HG03432 (cell line): ENCODE measurements at regions not wholly inside any gene's neighbourhood (a gene's known extent, or its start where the extent isn't known, plus 50 kb on each side); places are given as distances from the start of the nearest gene placed in this dataset.
"Not testable (repeated sequence)": the region's sequence is repeated elsewhere in the genome, so short reads cannot be mapped to it uniquely, and the experiment has no call there.

Experiments used
- ATAC-seq: cut with Tn5 transposase; IDR thresholded peaks from one replicate; pipeline ENCODE4 v1.9.1; 2021; ENCODE audit warnings: mild to moderate bottlenecking, moderate library complexity; ENCODE audit not compliant: unreplicated experiment

DNA sequence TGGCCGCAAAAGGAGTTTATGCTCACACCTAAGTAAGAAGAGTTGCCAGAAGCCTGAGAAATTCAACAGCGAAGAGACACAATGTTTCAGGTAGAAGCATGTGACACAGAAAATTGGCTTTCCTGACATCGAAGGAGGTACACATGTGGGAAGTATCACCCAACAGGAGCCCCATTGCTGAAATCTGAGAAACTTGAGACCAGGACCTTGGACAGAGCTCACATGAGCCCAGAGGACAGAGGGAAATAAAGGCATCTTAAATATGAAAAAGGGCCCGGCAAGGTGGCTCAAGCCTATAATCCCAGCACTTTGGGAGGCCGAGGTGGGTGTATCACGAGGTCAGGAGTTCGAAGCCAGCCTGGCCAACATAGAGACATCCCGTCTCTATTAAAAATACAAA is 304.1 kb upstream of the C16orf82 start:
- ATAC-seq, result no peak

DNA sequence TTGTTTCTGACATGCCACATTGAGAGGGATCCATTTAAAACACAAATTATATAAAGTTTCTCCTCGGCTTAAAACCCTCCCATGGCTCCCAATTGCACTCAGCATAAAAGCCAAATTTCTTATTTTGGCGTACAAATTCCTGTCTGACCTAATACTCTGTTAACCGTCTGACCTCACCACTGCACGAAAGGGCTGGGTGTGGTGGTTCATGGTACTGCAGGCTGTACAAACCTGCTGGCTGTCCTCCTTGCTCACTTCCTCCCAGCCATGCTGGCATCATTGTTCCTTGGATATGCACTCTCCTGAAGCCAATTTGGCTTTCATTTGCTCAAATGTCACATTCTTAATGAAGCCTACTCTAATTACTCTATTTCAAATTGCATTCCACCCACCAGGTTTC is 301.6 kb upstream of the C16orf82 start:
- no peak for ATAC-seq

DNA sequence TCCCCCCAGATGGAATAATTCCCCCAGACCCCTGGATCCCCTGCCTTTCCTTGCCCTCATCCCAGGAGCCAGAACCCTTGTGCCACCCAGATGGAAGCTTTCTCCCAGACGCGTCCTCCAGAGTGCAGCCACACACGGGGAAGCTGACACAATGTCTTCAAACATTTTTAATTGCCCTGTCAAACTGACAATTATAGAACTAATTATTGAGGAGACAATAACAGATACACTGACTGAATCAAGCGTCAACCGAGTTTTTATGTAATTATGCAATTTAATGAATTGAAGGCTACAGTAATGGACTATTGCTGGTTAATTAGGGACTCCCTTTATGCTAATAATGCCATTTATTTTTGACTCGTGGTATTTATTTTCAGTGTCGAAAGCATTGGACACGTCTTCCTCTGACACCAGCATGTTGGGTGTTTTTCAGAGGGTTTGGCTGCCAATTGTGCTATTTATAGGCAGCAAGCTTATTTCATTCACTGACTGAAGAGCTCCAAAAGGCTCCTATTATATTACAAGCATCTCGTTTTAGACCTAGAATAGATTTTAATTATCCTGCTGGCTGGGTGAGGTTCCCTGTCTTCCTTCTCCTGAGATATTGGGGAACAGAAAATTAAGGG is 298.2 kb upstream of the C16orf82 start:
- ATAC-seq, result no peak

DNA sequence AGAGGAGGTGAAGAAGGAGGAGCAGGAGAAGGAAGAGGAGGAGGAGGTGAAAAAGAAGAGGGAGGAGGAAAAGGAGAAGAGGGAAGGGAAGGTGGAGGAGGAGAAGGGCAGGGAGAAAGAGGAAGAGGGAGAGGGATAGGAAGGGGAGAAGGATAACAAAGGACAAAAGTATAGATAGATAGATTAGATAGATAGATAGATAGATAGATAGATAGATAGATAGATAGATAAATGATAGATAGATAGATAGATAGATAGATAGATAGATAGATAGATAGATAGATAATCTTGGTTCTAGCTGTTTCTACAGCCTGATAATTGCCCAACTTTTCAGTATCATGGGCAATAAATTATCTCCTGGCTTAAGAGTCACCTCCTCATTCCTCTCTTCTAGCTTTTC is 296.2 kb upstream of the C16orf82 start:
- no peak for ATAC-seq

DNA sequence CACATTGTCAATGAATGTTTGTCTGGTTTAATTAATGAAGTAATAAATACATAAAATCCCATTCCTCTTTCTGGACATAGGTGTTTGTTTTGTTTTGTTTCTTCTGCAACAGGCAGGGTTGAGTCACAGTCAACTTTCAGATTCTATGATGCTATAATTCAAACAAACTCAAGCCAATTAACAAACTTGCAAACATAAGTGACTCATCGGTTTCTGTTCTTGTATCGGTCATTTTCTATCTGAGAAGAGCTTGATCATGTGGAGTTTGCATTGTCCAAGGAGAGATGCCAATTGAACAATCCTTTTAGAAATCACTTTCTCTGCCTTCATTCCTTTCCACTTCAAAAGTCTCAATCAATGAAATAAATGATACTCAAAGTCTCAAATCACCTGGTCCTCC is 294.2 kb upstream of the C16orf82 start:
- peak; percentile 53 for ATAC-seq

DNA sequence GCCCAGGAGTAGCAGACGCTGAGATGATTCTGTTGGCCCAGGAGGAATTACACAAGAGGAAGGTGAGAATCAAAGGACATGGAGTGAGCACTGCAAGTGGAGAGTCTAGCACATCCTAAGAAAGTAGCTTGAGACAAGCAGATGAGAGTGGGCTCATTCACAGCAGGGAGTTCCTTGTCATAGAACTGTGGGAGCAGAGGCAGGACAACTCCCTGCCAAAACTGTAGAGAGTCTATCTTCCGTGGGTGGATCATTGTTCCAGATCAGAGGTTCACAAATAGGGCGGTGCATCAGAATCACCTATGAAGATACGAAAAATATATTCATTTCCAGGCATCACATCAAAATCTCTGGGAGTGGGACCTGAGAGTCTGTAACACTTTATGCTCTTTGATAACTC is 288.9 kb upstream of the C16orf82 start:
- no peak for ATAC-seq

DNA sequence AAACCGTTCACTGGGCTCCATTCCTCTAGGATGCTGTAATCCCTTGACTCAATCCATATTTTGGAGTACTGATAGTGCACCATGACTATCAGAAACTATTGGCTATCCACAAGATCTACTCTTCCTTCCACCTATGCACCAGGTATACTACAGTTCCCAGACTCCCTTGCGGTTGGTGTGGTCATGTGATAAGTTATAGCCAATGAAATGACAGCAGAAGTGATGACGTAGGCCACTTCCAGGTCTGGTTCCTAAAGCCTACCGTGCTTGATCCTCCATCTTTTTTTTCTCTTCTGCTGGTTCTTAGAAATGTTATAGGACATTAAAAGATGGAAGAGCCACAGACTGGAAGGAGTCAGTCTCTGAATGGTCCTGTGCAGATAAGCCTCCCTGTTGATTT is 278.8 kb upstream of the C16orf82 start:
- no peak for ATAC-seq

DNA sequence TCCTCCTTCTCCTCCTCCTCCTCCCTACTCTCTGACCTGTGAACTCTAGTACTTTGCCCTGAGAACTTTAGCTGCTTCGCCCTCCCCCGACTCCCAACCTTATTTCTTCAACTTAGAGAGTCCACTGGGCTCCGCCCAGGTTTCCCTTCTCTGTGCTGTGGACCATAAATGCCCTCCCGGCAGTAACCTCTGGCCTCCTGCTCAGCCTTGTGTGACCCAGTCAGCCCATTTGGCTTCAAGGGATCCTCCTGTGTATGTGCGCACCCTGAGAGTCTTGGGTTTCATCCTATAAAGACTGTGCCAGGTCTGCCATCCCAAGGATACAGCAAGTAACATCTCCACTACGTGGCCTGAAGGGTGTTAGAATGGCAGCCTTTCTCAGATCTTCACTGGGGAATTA is 275.6 kb upstream of the C16orf82 start:
- no peak for ATAC-seq

DNA sequence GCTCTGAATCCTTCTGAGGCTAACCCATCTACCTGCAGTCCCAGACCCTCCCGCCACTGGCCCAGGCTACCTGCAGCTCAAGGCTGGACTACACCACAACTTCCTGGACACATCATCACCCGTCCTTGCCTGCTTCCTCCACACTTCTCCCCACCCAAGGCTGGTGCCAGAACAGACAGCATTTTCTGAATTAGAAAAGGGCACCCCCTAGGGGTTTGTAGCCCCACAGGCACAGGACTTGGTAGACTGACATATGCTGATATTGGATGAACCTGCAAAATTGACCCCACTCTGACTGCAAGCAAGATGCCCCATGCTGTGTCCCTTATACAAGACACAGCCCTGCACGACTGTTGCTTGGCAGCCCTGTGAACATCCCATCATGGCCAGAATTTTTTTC is 271.5 kb upstream of the C16orf82 start:
- ATAC-seq, result no peak

DNA sequence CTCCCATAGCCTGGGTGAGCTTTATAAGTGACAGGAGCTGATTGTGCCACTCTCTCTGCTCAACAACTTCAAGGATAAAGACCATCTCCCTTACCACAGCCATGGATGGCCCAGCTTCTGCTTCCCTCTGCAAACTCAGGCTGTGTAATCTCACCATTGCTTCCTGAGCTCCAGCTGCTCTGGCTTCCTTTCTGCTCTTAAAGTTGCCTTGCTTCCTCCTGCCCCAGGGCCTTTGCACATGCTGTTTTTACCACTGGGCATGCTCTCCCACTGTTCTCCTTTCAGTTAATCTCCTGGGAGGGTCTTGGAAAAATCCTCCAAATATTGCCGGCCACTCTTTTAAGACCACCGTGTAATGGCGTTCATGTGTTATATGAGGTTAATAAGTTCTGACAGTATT is 265.1 kb upstream of the C16orf82 start:
- no peak for ATAC-seq

DNA sequence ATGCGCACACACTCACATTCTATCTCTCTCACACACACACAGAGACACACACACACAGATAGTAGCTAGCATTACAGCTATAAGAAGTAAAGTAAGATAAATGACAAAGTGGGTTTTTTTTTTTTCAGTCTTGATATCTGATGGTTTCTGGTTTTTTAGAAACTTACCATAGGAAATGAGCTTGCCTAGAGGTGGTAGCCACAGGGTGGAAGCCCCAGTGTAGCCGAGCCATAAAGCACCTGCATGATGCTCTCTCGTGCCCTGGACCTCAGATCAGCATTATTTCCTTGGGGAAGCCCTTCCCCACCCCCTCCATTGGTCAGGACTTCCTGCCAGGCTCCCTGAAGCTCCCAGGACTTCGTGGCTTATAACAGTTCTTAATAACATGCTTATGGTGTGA is 264.3 kb upstream of the C16orf82 start:
- ATAC-seq, result no peak

DNA sequence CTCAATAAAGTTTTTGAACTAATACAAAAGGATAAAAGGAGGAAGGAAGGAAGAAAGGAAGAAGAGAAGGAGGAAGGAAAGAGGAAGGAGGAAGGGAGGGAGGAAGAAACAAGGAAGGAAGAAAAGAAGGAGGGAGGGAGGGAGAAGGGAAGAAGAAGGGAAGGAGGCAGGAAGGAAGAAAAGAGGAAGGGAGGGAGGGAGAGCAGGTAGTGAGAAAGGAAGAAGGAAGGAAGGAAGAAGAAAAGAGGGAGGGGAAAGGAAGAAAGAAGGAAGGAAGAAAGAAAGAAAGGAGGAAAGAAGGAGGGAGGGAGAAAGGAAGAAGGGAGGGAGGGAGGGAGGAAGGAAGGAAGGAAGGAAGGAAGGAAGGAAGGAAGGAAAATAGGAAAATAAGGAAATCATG is 263.8 kb upstream of the C16orf82 start:
- no peak for ATAC-seq

DNA sequence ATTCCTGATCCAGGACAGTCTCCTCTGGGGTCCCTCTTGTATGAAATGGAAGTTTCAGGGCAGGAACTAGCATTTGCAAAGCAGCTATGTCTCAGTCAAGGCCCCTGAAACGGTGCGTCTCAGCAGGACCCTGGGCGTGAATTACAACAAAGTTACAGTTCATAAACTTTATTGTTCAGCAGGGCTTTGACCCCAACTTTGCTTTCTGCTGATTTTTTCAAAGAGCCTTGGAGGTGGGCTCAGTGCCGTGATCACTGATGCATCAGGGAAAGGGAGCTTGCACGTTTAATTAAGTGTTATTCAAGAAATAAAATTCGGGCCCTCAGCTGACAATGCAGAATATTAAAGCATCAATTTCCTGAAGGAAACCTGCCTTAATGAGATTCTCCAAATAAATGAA is 260.1 kb upstream of the C16orf82 start:
- ATAC-seq, result no peak

DNA sequence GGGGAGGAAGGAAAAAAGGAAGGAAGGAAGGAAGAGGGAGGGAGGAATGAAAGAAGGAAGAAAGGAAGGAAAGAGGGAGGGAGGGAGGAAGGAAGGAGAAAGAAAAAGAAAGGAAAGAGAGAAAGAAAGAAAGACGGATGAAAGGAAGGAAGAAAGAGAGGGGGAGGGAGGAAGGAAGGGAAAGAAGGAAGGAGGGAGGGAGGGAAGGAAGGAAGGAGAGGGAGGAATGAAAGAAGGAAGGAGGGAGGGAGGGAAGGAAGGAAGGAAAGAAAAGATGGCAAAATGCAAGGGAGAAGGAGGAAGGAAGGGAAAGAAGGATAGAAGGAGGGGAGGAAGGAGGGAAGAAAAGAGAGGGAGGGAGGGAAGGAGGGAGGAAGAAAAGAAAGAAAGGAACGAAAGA is 257.3 kb upstream of the C16orf82 start:
- ATAC-seq, result no peak

DNA sequence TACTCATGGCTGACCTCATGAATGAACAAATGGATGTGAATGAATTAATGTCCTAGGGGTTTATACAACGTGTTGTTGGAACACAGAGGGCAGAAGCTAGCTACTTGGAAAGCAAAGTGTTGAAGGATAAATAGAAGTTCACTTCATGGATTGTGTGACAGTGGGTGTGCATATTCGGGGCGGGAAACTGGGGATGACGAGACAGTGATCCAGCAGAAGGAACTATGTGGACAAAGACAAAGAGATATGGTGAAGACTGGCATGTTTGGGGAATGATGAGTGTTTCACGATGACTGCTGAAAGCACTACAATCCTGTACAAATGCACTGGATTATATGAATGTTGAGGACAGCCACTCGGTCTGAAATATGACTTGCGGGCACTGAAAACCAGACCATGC is 250.5 kb upstream of the C16orf82 start:
- no peak for ATAC-seq

DNA sequence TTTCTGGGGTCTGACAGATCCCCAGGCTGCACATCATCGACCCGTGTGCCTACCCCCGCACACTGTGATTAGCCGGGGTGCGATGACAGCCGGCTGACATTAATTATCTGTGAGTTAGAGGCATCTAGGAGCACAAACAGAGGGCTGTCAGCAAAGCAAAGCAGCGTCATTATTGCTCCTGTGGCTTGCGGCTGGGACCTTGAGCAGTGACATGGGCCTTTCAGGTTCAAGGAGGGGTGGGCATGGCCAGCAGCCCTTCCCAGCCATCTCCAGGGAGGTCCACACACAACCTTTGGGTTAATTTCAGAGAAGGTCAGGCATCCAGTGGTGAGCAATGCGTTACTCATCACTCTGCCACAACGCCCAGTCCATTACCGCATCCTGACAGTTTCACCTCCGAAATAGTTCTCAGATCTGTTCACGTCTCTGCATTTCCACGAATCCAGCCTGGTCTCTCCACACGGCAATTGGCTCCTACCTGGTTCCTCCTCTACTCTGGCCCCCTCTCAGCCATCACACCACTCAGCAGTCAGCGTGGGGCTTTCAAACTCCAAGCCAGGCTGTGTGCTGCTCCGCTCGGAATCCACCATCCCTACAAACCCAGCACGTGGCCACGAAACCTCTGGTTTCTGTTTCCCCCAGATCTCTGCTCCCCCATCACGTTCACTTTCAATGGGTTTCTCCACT is 249.7 kb upstream of the C16orf82 start:
- ATAC-seq, result no peak

DNA sequence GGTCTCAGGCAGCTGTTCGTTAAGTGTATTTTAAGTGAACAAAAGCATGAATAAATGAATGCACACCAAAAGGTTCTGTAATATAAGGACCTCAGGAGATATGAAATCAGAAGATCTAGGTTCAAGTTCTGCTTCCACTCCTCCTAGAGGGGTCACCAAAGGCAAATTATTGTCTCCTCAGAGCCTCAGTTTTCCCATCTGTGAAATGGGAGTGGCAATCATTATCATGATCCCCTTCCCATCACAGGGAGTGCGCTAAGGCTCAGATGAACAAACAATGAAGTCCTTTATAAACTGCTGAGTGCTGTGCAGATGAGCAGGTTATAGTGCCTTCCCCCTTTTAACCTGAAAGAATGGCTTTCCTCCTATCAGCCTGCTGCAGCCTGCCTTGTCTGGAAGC is 248.3 kb upstream of the C16orf82 start:
- no peak for ATAC-seq

DNA sequence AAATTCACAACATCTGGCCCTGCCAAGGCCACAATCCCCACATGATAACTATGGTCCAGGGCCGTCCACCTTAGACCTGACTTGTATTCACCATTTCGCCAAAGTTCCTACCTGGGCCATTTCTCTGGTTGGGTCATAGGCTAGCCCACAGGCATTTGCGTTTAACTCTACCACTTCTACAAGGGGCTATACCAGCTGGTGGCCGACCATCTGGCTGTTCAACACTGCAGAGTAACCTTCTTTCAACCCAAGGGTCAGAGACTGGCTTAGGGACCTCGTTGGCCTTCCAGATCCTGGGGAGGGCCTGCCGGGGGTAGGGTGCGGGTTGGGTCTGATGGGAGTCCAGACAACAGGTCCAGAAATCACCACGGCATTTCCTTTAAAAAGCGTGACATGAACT is 242.3 kb upstream of the C16orf82 start:
- ATAC-seq, result no peak

DNA sequence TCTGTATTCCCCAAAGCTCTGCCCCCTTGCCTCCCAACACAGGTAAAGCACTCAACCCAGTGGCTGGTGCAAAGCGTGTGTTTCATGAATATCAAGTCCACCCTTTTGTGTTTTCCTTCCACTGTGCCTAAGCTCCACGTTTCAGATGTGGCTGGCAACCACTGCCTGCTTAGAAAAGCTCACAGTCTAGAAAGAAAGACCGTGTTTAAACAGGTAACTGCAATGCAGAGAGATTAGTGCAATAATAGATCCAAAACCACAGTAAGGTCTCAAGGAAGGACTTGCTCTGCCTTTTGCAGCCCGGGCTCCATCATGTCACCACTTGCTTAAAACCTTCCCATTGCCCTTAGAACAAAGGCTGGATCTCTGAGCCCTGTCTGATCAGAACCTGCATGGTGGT is 240.2 kb upstream of the C16orf82 start:
- no peak for ATAC-seq

DNA sequence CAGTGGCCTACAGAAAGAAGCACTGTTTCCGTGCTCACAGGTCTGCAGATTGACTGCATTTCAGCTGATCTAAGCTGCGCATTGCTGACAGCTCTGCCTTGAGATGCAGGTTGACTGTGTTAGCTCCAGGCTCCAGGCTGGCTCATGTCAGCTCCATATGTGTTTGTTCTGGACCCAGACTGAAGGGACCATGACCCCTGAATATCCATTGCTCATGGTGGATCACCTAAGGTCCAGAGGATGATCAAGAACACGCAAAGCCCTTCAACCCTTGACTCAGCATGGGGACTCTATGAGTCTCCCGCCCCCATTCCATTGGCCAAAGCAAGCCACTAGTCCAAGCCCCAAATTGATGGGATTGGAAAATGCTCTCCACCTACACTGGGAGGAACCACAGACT is 239.3 kb upstream of the C16orf82 start:
- ATAC-seq, result no peak

DNA sequence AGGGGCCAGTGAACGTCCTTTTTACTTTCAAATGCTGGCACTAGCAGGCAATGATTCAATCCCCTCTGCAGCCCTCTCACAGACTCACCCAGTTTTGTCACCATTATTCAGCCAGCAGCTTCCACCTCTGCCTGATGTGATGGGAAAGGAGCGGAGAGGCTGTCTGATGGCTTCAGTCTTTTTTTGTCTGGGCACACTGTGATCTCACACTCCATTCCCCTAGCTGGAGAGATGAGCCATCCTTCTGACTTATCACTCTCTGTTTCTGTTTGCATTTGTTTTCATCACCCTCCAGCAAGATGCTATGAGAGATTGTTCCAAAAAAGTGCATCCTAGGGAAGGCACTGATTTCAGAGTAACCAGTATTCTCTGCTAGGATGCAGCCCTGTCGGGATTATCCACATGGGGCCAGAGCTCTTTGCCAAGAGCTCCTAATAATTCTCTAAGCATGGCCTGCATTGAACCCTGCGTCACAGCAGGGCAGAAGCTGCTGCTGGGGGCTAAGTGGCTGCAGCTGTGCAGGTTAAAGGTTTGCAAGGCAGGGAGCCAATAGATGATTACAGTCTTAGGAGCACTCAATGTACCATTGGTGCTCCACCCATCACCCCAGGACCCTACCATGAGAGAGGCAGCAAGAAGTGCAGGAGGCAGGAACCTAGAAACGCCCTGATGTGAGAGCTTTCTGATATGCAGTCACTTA is 236.1 kb upstream of the C16orf82 start:
- no peak for ATAC-seq

DNA sequence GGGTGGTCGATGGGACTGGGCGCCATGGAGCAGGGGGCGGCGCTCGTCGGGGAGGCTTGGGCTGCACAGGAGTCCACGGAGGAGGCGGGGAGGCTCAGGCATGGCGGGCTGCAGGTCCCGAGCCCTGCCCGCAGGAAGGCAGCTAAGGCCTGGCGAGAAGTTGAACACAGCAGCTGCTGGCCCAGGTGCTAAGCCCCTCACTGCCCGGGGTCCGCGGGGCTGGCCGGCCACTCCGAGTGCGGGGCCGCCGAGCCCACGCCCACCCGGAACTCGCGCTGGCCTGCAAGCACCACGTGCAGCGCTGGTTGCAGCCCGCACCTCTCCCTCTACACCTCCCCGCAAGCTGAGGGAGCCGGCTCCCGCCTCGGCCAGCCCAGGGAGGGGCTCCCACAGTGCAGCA is 230.6 kb upstream of the C16orf82 start:
- ATAC-seq, result not testable (repeated sequence)
